LNCAP (cell line): ENCODE measurements at regions not wholly inside any gene's neighbourhood (a gene's known extent, or its start where the extent isn't known, plus 50 kb on each side); places are given as distances from the start of the nearest gene placed in this dataset.

Experiments
- TF ChIP-seq, protein P1 (sequence below): fragments of 450-650 bp; IDR thresholded peaks from 2 replicates; pipeline ENCODE4 v1.5.1; 2017; ENCODE audit warnings: mild to moderate bottlenecking

DNA sequence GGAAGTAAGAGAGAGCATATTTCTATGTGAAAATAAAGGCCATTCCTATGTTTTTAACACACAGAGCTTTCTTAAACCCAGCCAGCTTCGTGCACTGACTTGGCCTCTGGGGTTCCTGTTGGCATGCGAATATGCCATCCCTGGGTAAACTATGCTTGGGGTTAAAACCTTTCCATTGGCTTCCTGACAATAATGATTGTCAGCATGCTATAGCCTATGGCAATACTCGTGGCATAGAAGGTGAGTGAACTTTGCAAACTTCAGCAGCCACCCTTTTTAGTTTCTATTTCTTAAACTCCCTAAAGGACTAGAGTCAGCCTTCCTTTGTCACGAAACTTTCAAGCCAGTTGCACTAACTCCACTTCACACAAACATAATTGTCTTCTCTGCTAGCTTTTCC lies 148.4 kb upstream of the RGS6 start:
- TF ChIP-seq, protein P1, sequence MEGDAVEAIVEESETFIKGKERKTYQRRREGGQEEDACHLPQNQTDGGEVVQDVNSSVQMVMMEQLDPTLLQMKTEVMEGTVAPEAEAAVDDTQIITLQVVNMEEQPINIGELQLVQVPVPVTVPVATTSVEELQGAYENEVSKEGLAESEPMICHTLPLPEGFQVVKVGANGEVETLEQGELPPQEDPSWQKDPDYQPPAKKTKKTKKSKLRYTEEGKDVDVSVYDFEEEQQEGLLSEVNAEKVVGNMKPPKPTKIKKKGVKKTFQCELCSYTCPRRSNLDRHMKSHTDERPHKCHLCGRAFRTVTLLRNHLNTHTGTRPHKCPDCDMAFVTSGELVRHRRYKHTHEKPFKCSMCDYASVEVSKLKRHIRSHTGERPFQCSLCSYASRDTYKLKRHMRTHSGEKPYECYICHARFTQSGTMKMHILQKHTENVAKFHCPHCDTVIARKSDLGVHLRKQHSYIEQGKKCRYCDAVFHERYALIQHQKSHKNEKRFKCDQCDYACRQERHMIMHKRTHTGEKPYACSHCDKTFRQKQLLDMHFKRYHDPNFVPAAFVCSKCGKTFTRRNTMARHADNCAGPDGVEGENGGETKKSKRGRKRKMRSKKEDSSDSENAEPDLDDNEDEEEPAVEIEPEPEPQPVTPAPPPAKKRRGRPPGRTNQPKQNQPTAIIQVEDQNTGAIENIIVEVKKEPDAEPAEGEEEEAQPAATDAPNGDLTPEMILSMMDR: no peak

DNA sequence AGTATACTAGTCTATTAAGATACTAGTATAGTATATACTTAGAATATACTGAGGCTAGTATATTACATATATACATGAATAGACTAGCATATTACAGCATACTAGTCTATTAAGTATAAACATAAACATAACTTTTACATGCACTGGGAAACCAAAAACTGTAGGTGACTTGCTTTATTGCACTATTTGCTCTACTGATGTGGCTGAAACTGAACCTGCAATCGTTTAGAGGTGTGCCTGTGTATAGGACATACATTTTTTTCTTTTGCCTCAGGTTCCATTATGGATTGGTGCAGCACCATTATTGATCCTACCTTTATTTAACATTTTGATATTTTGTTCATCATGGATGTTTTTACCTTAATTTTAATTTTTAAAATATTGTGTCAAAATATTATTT lies 143.2 kb upstream of the RGS6 start:
- TF ChIP-seq, protein P1: no peak

DNA sequence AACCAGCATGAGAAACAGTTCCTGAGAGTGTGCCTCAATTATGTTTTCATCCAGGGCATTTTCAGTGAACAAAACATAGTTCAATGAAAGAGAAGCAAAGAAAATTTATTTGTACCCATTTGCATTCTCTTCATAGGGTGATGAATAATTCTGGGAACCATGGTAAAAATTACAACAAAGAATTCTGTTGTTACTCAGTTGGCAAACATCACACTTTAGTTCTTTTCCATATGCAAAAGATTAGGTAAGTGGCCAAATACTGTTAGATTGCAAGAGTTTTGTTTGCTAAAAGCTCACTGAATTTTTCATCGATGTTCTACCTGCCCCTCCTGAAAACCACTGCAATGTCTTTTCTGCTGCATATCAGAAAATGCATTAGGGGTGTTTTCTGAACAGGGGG lies 132.4 kb upstream of the RGS6 start:
- TF ChIP-seq, protein P1: no peak

DNA sequence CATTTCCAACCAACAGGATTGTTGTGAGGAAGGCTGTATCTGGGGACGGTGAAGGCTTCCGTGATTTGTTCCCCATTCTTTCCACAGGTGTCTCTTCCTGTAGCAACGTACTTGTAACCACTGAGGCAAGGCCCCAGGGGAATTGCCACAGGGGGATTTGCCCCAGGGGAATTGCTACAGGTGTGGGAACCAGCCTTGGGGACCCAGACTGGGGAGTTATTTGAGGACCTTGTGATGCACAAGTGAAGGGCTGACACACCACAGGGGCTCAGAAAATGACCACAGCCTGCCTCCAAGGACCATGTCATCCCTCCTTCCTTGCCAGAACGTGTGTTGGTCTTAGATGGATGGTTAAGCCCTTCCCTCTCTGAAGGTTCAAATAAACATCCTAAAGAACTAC lies 131.4 kb upstream of the RGS6 start:
- TF ChIP-seq, protein P1: no peak

DNA sequence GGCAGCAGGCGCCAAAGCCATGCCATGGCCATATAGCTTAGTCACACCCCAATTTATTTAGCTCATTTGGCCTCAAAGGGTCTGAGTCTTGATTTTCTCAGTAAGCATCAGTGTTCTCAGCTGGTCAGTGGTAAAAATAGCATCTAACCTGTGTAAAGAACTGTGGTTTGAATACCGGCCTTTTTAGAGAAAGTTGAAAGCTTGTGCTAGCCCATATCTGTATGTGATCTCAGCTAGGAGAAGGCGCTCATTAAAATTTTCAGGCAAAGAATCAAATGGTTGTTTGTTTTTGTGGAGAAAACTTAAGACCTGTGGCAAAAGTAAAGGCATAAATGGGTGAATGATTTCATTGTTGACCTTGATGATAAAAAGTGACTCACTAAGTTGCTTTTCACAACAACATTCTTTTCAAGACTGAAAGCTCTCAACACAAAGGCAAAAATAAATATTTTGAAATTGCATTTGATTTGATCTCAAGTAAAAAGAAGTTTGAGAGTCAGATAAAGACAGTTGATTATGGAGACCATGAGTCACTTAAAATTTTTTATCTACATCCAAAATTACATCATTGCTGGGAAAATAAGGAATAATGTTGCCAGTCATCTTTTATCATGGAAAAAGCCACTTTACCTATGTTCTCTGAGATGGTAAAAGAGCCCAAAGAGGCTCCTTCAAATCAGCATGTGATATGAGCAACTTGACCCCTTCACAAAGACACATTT lies 128.5 kb upstream of the RGS6 start:
- TF ChIP-seq, protein P1: no peak

DNA sequence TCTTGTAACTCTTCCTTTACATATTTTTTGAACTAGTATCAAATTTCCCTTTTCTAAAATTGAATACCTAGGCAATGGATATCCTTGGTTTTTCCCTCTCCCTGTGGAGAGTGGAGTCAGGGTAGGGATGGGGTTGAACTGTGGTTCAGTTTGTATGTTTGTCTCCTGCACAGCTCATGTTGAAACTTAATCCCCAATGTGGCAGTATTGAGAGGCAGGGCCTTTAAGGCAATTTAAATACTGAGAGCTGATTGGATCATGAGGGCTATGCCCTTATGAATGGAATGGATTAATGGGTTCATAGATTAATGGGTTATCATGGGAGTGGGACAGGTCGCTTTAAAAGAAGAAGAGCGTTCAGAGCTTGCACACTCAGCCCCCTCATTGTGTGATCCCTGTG lies 127.2 kb upstream of the RGS6 start:
- TF ChIP-seq, protein P1: no peak

DNA sequence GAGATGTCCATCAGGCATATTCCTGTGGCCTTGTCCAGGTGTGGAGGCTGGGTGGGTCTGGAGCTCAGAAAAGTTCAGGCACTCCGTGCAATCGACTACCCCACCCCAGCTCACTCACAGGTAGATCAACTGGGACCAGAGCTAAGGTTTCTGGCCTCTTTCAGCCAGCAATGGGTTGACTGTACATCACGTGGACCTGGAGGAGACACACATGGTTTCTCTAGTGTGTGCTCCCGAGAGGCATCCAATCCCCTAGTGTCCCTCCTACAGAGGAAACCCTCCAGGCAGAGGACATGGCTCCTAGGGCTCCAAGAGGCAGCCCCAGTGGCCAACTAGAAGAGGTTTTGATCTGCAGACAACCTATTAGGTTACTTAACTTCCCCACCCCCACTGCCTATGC lies 119.5 kb upstream of the RGS6 start:
- TF ChIP-seq, protein P1: no peak

DNA sequence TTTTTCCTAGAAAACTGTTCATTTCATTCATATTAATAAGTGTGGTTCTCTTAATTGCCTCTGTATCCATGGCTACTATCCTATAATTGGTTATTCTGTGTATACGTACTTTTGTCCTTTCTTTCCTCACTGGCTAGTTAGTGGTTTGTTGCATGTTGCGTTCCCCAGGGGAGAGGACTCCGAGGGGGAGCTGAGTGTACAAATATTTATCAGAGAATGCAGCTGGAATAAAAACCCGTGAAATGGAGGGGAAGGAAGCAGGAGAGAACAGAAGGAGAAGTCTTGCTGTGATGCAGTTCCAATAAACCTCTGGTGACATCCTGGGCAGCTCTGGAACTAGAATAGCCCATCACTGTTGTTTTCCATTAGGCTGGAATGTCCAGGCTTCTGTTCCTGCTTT lies 117.1 kb upstream of the RGS6 start:
- TF ChIP-seq, protein P1: no peak
